Spinal cord (tissue), 9 donors: ENCODE measurements at regions not wholly inside any gene's neighbourhood (a gene's known extent, or its start where the extent isn't known, plus 50 kb on each side); places are given as distances from the start of the nearest gene placed in this dataset.
A peak's percentile ranks its signal among the peaks of the same experiment; 100 is the strongest.

Experiments
- DNase-seq, 6 donors: peaks; one replicate each; pipeline versions ENCODE4 v3.0.0 to v3.0.0-alpha.2; 2013 to 2015; ENCODE audit warnings: low spot score in 6 of 6, low read depth in 4 of 6
- H3K27ac ChIP-seq: one replicate; pipeline ENCODE4 v1.5.1; 2013; ENCODE audit warnings: low read depth, low read length, control low read depth
- H3K27me3 ChIP-seq: one replicate; pipeline ENCODE4 v1.6.1; 2013; ENCODE audit warnings: low read length; ENCODE audit not compliant: control insufficient read depth, insufficient read depth
- H3K36me3 ChIP-seq: one replicate; pipeline ENCODE4 v1.6.1; 2013; ENCODE audit warnings: low read length; ENCODE audit not compliant: control insufficient read depth, insufficient read depth
- H3K4me1 ChIP-seq: one replicate; pipeline ENCODE4 v1.6.1; 2013; ENCODE audit warnings: low read length; ENCODE audit not compliant: control insufficient read depth, insufficient read depth
- H3K4me3 ChIP-seq: one replicate; pipeline ENCODE4 v1.5.1; 2013; ENCODE audit warnings: low read depth, low read length, control low read depth
- H3K9me3 ChIP-seq: one replicate; pipeline ENCODE4 v1.6.1; 2013; ENCODE audit warnings: low read length; ENCODE audit not compliant: control insufficient read depth, insufficient read depth
- WGBS: methylation state at CpG from one replicate; pipeline ENCODE4 v1.1.5; 2013; ENCODE audit warnings: missing lambda C conversion rate; ENCODE audit not compliant: insufficient coverage; 5-methylcytosine and 5-hydroxymethylcytosine counted together
- donor health status: healthy.

GRCh38 chr11:95705485-95706124, 84.0 kb downstream of the FAM76B start:
- H3K36me3 ChIP-seq, result no peaks in the 10 kb centered on the region
- H3K9me3 ChIP-seq, result no peaks in the 10 kb centered on the region
- peak; percentile 65 to 95 (median 76) for DNase-seq
- 8% methylated on average over 4 of the region's 10 CpGs for WGBS
- no peak overlapping the region for H3K27ac ChIP-seq
- no peak overlapping the region for H3K4me3 ChIP-seq
- no peaks in the 10 kb centered on the region for H3K27me3 ChIP-seq
- H3K4me1 ChIP-seq, result no peaks in the 10 kb centered on the region

GRCh38 chr11:95704865-95705264, 84.7 kb downstream of the FAM76B start:
- Histone ChIP-seq H3K4me1 (no peaks in the 10 kb centered on the region), H3K27ac (no peak overlapping the region)
- WGBS, result no CpG with 5 or more reads among the region's 3 CpGs

GRCh38 chr11:95703049-95703448, 86.5 kb downstream of the FAM76B start:
- Histone ChIP-seq H3K9me3 (no peaks in the 10 kb centered on the region), H3K4me3 (no peak overlapping the region), H3K36me3 (no peaks in the 10 kb centered on the region), H3K4me1 (no peaks in the 10 kb centered on the region), H3K27ac (peak overlapping the region; percentile 18), H3K27me3 (no peaks in the 10 kb centered on the region)
- WGBS, result no CpG with 5 or more reads among the region's 3 CpGs
- DNase-seq, result no peak

More at GRCh38 chr11:95704865-95705264, 84.7 kb downstream of the FAM76B start:
- H3K9me3 ChIP-seq, result no peaks in the 10 kb centered on the region
- H3K27me3 ChIP-seq, result no peaks in the 10 kb centered on the region
- no peak for DNase-seq
- no peaks in the 10 kb centered on the region for H3K36me3 ChIP-seq
- H3K4me3 ChIP-seq, result no peak overlapping the region

- no peaks in the 10 kb centered on the region for H3K36me3 ChIP-seq
- DNase-seq, result no peak
- H3K4me3 ChIP-seq, result no peak overlapping the region
- no peaks in the 10 kb centered on the region for H3K4me1 ChIP-seq
- H3K9me3 ChIP-seq, result no peaks in the 10 kb centered on the region
- WGBS, result no CpG with 5 or more reads among the region's 2 CpGs
- H3K27me3 ChIP-seq, result no peaks in the 10 kb centered on the region
- H3K27ac ChIP-seq, result no peak overlapping the region
Observed at GRCh38 chr11:95702526-95702925, 87.1 kb downstream of the FAM76B start.

- DNase-seq, result no peak
- Histone ChIP-seq H3K27ac (no peak overlapping the region), H3K27me3 (no peaks in the 10 kb centered on the region), H3K4me1 (no peaks in the 10 kb centered on the region), H3K4me3 (no peak overlapping the region), H3K9me3 (no peaks in the 10 kb centered on the region), H3K36me3 (no peaks in the 10 kb centered on the region)
- 74% methylated on average over 3 of the region's 6 CpGs for WGBS
Observed at GRCh38 chr11:95700471-95700817, 89.1 kb downstream of the FAM76B start.

GRCh38 chr11:95699631-95700470, 89.7 kb downstream of the FAM76B start:
- Histone ChIP-seq H3K4me1 (no peaks in the 10 kb centered on the region), H3K36me3 (no peaks in the 10 kb centered on the region), H3K4me3 (no peak overlapping the region), H3K27ac (peak overlapping the region; percentile 4), H3K27me3 (no peaks in the 10 kb centered on the region), H3K9me3 (no peaks in the 10 kb centered on the region)
- 86% methylated on average over 1 of the region's 2 CpGs for WGBS
- no peak for DNase-seq

GRCh38 chr11:95698676-95699557, 90.7 kb downstream of the FAM76B start:
- WGBS, result 60% methylated on average over 1 of the region's 4 CpGs
- Histone ChIP-seq H3K4me1 (no peaks in the 10 kb centered on the region), H3K4me3 (no peak overlapping the region), H3K9me3 (no peaks in the 10 kb centered on the region), H3K27ac (peak overlapping the region; percentile 4), H3K36me3 (no peaks in the 10 kb centered on the region), H3K27me3 (no peaks in the 10 kb centered on the region)
- DNase-seq, result peak in 1 of 6 donors; percentile 28

- H3K27me3 ChIP-seq, result no peaks in the 10 kb centered on the region
- DNase-seq, result peak in 2 of 6 donors; percentile 58 to 79
- H3K9me3 ChIP-seq, result no peaks in the 10 kb centered on the region
- 82% methylated on average over 9 of the region's 10 CpGs for WGBS
- H3K36me3 ChIP-seq, result no peaks in the 10 kb centered on the region
- H3K4me3 ChIP-seq, result no peak overlapping the region
- H3K27ac ChIP-seq, result no peak overlapping the region
- H3K4me1 ChIP-seq, result no peaks in the 10 kb centered on the region
Observed at GRCh38 chr11:95697614-95698408, 91.8 kb downstream of the FAM76B start.

- no peaks in the 10 kb centered on the region for H3K4me1 ChIP-seq
- H3K27ac ChIP-seq, result no peak overlapping the region
- H3K27me3 ChIP-seq, result no peaks in the 10 kb centered on the region
- no peaks in the 10 kb centered on the region for H3K36me3 ChIP-seq
- DNase-seq, result no peak
- no peak overlapping the region for H3K4me3 ChIP-seq
- H3K9me3 ChIP-seq, result no peaks in the 10 kb centered on the region
Observed at GRCh38 chr11:95695181-95695580, 94.4 kb downstream of the FAM76B start.
